ENCODE measurements at regions not wholly inside any gene's neighbourhood (a gene's known extent, or its start where the extent isn't known, plus 50 kb on each side); places are given as distances from the start of the nearest gene placed in this dataset.

DNA sequence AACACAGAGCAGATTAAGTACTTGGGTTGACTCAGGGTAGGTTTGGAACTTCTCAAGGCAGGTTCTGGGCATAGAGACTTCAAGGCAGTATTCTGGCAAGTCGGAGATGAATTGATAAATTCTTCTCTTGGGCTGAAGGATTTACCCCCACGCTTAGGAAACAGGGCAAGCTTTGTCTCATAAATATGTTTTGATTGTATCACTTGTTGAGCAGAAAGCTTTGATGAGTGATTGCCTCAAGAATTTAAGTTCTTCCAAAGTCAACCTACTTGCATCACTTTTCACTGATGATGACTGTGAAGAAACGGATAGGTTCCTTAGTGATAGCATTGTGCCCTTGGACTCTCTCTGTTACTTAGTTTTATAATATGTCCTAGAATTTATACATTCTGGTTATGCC lies 258.6 kb upstream of the DACH1 start:
- TF ChIP-seq, protein P1, sequence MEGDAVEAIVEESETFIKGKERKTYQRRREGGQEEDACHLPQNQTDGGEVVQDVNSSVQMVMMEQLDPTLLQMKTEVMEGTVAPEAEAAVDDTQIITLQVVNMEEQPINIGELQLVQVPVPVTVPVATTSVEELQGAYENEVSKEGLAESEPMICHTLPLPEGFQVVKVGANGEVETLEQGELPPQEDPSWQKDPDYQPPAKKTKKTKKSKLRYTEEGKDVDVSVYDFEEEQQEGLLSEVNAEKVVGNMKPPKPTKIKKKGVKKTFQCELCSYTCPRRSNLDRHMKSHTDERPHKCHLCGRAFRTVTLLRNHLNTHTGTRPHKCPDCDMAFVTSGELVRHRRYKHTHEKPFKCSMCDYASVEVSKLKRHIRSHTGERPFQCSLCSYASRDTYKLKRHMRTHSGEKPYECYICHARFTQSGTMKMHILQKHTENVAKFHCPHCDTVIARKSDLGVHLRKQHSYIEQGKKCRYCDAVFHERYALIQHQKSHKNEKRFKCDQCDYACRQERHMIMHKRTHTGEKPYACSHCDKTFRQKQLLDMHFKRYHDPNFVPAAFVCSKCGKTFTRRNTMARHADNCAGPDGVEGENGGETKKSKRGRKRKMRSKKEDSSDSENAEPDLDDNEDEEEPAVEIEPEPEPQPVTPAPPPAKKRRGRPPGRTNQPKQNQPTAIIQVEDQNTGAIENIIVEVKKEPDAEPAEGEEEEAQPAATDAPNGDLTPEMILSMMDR (IDR thresholded peaks at IDR 0.05) = no peak
- TF ChIP-seq POLR2A (IDR thresholded peaks at IDR 0.05) = no peak

Data from heart left ventricle (tissue), 13 donors.